ENCODE measurements at regions not wholly inside any gene's neighbourhood (a gene's known extent, or its start where the extent isn't known, plus 50 kb on each side); places are given as distances from the start of the nearest gene placed in this dataset.

DNA sequence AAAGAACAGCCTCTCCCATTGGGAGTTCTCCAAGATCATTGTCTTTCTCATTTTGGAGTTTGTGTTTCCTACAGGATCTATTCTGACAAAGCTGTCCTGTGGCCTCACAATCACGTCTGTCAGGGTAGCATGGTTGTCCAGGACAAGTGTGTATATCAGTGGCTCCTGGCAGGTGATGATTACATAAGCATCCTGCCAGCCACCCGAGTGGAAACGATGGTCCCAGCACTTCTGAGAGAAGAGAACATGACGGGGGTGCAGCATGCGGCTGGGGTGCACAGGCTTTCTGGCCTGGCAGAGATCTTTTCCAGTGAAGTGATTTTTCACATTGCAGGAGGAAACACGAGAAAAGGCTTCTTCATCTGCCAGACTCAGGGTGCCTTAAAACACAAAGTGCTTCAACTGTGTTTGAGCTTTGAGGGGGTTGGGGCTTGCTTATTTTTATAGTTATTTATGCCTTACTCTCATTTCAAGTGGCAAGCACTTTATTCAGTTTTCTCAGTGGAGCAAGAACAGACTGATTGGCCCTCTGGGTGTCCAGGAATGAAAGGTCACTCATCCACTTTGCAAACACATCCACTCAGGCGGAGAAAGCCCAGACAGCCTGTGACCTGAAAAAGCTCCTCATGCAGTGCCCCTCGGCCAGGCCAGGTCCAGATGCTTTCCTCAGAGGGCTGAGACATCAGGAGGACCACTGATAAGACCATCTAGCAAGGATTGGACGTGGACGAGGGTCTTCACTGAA lies 186.0 kb downstream of the DUSP10 start:
- Histone ChIP-seq H4K20me1 (ENCODE audit: insufficient read depth) (no peaks in the 10 kb centered on the region), H3K9me2 (no peaks in the 10 kb centered on the region), H3K27ac (ENCODE audit: low read depth in 2 of 2, low read length in 1 of 2) (no peak overlapping the region), H3K9ac (no peak overlapping the region), H2AFZ (ENCODE audit: low read depth) (no peak overlapping the region), H3K9me3 (no peaks in the 10 kb centered on the region), H3K27me3 (ENCODE audit: insufficient read depth) (no peaks in the 10 kb centered on the region), H3K4me3 (ENCODE audit: low read depth in 2 of 2, low read length in 1 of 2) (no peak overlapping the region), H3F3A (replicated peaks; ENCODE audit: insufficient read depth) (no peaks in the 10 kb centered on the region), H3K79me2 (ENCODE audit: insufficient read depth) (no peaks in the 10 kb centered on the region), H3K4me2 (no peak overlapping the region), H3K4me1 (ENCODE audit: control insufficient read depth in 1 of 2, insufficient read depth in 2 of 2, low read depth in 1 of 2, low read length in 1 of 2) (no peaks in the 10 kb centered on the region; a peak in 2 of 4 replicates), H3K36me3 (replicated peaks in 1 of 2; ENCODE audit: control insufficient read depth in 1 of 2, insufficient read depth in 2 of 2, low read length in 1 of 2) (no peaks in the 10 kb centered on the region)
- POLR2A ChIA-PET = no interaction called here
- DNase-seq = no peak
- WGBS (ENCODE audit: low lambda C conversion rate) = 70% methylated on average over 10 of the region's 10 CpGs
- CTCF ChIA-PET = interaction anchor here (1.2 kb wide), 1 partner anchor 899 kb away, joined by 3 read pairs; no protein-coding TSS in a partner anchor
- TF ChIP-seq, protein P1, sequence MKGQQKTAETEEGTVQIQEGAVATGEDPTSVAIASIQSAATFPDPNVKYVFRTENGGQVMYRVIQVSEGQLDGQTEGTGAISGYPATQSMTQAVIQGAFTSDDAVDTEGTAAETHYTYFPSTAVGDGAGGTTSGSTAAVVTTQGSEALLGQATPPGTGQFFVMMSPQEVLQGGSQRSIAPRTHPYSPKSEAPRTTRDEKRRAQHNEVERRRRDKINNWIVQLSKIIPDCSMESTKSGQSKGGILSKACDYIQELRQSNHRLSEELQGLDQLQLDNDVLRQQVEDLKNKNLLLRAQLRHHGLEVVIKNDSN (IDR thresholded peaks at IDR 0.05; ENCODE audit: borderline replicate concordance, low read depth) = no peak
- TF ChIP-seq JUND (IDR thresholded peaks at IDR 0.05) (no peak), EZH2phosphoT487 (IDR thresholded peaks at IDR 0.05; ENCODE audit: borderline replicate concordance, low read depth) (no peak), TCF12 (IDR thresholded peaks at IDR 0.05) (no peak), RAD21 (IDR thresholded peaks at IDR 0.05; ENCODE audit: low read length) (no peak), MEF2A (IDR thresholded peaks at IDR 0.05; ENCODE audit: borderline replicate concordance, low read depth) (no peak), CHD2 (IDR thresholded peaks at IDR 0.05; ENCODE audit: low read length, partially characterized antibody) (no peak)

DNA sequence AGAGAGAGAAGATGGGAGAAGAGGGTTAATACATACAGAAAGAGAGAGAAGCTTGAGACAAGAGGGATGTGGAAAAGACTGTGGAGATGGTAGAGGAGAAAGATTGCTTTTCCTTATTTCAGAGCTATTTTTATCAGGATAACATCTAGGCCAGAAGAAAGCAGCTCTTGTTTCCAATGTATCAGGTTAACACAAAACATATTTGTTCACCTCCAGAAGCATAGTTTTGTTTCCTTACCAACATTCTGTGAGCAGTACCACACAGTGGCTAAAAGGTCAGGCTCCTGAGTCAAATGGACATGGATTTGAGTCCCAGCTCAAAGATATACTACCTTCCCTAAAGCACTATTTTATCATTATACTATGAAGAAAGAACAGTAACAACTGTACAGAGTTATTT lies 185.5 kb downstream of the DUSP10 start:
- H4K20me1 ChIP-seq (ENCODE audit: insufficient read depth) = no peaks in the 10 kb centered on the region
- TF ChIP-seq, protein P2, sequence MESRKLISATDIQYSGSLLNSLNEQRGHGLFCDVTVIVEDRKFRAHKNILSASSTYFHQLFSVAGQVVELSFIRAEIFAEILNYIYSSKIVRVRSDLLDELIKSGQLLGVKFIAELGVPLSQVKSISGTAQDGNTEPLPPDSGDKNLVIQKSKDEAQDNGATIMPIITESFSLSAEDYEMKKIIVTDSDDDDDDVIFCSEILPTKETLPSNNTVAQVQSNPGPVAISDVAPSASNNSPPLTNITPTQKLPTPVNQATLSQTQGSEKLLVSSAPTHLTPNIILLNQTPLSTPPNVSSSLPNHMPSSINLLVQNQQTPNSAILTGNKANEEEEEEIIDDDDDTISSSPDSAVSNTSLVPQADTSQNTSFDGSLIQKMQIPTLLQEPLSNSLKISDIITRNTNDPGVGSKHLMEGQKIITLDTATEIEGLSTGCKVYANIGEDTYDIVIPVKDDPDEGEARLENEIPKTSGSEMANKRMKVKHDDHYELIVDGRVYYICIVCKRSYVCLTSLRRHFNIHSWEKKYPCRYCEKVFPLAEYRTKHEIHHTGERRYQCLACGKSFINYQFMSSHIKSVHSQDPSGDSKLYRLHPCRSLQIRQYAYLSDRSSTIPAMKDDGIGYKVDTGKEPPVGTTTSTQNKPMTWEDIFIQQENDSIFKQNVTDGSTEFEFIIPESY (IDR thresholded peaks at IDR 0.05; ENCODE audit: borderline replicate concordance, low read depth) = no peak
- no peak for TF ChIP-seq RAD21 (IDR thresholded peaks at IDR 0.05; ENCODE audit: low read length)
- TF ChIP-seq GABPA (IDR thresholded peaks at IDR 0.05; ENCODE audit: low read depth) = no peak
- no peak for TF ChIP-seq TCF12 (IDR thresholded peaks at IDR 0.05)
- TF ChIP-seq TEAD4 (IDR thresholded peaks at IDR 0.05; ENCODE audit: borderline replicate concordance, insufficient read depth) = no peak
- no peak for TF ChIP-seq MXI1 (IDR thresholded peaks at IDR 0.05; ENCODE audit: low read depth, low read length)
- no peak for TF ChIP-seq TAF1 (IDR thresholded peaks at IDR 0.05; ENCODE audit: borderline replicate concordance, low read depth, low read length)
- TF ChIP-seq, protein P3, sequence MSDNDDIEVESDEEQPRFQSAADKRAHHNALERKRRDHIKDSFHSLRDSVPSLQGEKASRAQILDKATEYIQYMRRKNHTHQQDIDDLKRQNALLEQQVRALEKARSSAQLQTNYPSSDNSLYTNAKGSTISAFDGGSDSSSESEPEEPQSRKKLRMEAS (IDR thresholded peaks at IDR 0.05; ENCODE audit: low read depth) = no peak
- no peak for TF ChIP-seq EP300 (IDR thresholded peaks at IDR 0.05; ENCODE audit: borderline replicate concordance in 1 of 2, low read depth in 1 of 2, low read length in 1 of 2)
- H3K36me3 ChIP-seq (replicated peaks in 1 of 2; ENCODE audit: control insufficient read depth in 1 of 2, insufficient read depth in 2 of 2, low read length in 1 of 2) = no peaks in the 10 kb centered on the region
- no peaks in the 10 kb centered on the region for H3K9me2 ChIP-seq
- no peak overlapping the region for H3K9ac ChIP-seq
- no peak overlapping the region for H3K4me2 ChIP-seq
- no peak overlapping the region; a peak in 1 of 4 replicates for H3K27ac ChIP-seq (ENCODE audit: low read depth in 2 of 2, low read length in 1 of 2)
- no peaks in the 10 kb centered on the region for H3K27me3 ChIP-seq (ENCODE audit: insufficient read depth)
- H2AFZ ChIP-seq (ENCODE audit: low read depth) = no peak overlapping the region
- ChIA-PET POLR2A (no interaction called here), CTCF (interaction anchor here (1.2 kb wide), 1 partner anchor 898 kb away, joined by 3 read pairs; no protein-coding TSS in a partner anchor)
- no peaks in the 10 kb centered on the region for H3F3A ChIP-seq (replicated peaks; ENCODE audit: insufficient read depth)
- H3K9me3 ChIP-seq = no peaks in the 10 kb centered on the region
- no peak for DNase-seq
- no peak overlapping the region for H3K4me3 ChIP-seq (ENCODE audit: low read depth in 2 of 2, low read length in 1 of 2)
- no peaks in the 10 kb centered on the region; a peak in 2 of 4 replicates for H3K4me1 ChIP-seq (ENCODE audit: control insufficient read depth in 1 of 2, insufficient read depth in 2 of 2, low read depth in 1 of 2, low read length in 1 of 2)
- H3K79me2 ChIP-seq (ENCODE audit: insufficient read depth) = no peaks in the 10 kb centered on the region
